ENCODE measurements at regions not wholly inside any gene's neighbourhood (a gene's known extent, or its start where the extent isn't known, plus 50 kb on each side); places are given as distances from the start of the nearest gene placed in this dataset.

DNA sequence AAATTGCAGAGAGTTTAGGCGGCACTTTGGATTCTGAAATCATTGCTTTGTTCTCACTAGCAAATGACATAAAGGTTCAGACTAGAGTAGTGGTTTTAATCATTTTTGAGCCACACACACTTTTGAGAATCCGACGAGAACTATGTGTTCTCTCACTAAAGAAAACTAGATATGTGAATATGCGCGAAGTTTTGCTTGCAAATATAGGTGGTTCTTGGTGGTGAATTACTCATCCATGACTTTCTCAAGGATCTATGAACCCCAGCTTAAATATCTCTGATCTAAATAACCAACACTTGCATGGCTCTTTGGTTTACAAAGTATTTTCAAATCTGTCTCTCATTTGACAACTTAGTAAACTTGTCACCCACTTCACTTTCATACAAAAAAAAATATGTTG lies 54.8 kb downstream of the NOG start:
- Histone ChIP-seq H3K27ac (no peak overlapping the region), H3K9me2 (ENCODE audit: insufficient read depth) (no peaks in the 10 kb centered on the region), H3K4me2 (no peak overlapping the region), H3K79me2 (ENCODE audit: low read depth) (no peaks in the 10 kb centered on the region), H3K36me3 (ENCODE audit: low read depth) (no peaks in the 10 kb centered on the region), H3K27me3 (ENCODE audit: insufficient read depth, low read depth) (no peaks in the 10 kb centered on the region), H3K4me3 (no peak overlapping the region), H3F3A (ENCODE audit: insufficient read depth, low read depth) (peaks cover 9% of the 10 kb centered on the region), H2AFZ (no peak overlapping the region), H3K4me1 (replicated peaks; ENCODE audit: insufficient read depth) (peaks cover 11% of the 10 kb centered on the region), H4K20me1 (ENCODE audit: insufficient read depth) (no peaks in the 10 kb centered on the region), H3K9me3 (ENCODE audit: insufficient read depth, low read depth) (no peaks in the 10 kb centered on the region)
- TF ChIP-seq, protein P1, sequence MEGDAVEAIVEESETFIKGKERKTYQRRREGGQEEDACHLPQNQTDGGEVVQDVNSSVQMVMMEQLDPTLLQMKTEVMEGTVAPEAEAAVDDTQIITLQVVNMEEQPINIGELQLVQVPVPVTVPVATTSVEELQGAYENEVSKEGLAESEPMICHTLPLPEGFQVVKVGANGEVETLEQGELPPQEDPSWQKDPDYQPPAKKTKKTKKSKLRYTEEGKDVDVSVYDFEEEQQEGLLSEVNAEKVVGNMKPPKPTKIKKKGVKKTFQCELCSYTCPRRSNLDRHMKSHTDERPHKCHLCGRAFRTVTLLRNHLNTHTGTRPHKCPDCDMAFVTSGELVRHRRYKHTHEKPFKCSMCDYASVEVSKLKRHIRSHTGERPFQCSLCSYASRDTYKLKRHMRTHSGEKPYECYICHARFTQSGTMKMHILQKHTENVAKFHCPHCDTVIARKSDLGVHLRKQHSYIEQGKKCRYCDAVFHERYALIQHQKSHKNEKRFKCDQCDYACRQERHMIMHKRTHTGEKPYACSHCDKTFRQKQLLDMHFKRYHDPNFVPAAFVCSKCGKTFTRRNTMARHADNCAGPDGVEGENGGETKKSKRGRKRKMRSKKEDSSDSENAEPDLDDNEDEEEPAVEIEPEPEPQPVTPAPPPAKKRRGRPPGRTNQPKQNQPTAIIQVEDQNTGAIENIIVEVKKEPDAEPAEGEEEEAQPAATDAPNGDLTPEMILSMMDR (conservative IDR thresholded peaks at IDR 0.05) = no peak
- no peak for TF ChIP-seq EZH2 (IDR thresholded peaks at IDR 0.05; ENCODE audit: low read depth)
- BruUV-seq (replicated peaks) = no TSS peak
- DNase-seq = no peak
- ChIA-PET CTCF (no interaction called here), POLR2A (ENCODE audit: unreplicated experiment) (no interaction called here)
- intact Hi-C loops (cut with micrococcal nuclease; ENCODE audit: unreplicated experiment) = no loop called here

DNA sequence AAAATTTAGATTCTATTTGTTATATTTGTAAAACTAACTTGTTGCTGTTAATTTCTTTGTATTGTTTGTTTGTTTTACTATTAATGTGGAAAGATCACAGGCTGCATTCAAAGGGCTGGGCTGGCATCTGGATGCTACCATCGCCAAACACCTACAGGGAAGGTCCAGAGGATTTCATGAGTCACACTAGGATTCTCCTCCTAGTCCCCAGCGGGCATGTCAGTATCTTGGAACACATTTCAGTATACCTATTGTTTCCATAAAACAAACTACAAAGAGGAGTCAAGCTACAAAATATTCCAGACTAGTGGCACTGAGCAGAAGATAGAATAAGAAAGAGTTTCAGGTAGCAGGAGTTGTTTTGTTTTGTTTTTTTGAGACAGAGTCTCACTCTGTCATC lies 55.3 kb downstream of the NOG start:
- H3K4me3 ChIP-seq = no peak overlapping the region
- no peaks in the 10 kb centered on the region for H3K9me2 ChIP-seq (ENCODE audit: insufficient read depth)
- no TSS peak for BruUV-seq (replicated peaks)
- H3K36me3 ChIP-seq (ENCODE audit: low read depth) = no peaks in the 10 kb centered on the region
- no peaks in the 10 kb centered on the region for H3K27me3 ChIP-seq (ENCODE audit: insufficient read depth, low read depth)
- ChIA-PET CTCF (no interaction called here), POLR2A (ENCODE audit: unreplicated experiment) (no interaction called here)
- peaks cover 11% of the 10 kb centered on the region for H3K4me1 ChIP-seq (replicated peaks; ENCODE audit: insufficient read depth)
- no peak overlapping the region for H3K4me2 ChIP-seq
- no peaks in the 10 kb centered on the region for H3K79me2 ChIP-seq (ENCODE audit: low read depth)
- peaks cover 9% of the 10 kb centered on the region for H3F3A ChIP-seq (ENCODE audit: insufficient read depth, low read depth)
- no peak overlapping the region for H2AFZ ChIP-seq
- TF ChIP-seq EZH2 (IDR thresholded peaks at IDR 0.05; ENCODE audit: low read depth) = no peak
- TF ChIP-seq, protein P1 (conservative IDR thresholded peaks at IDR 0.05) = no peak
- no peaks in the 10 kb centered on the region for H3K9me3 ChIP-seq (ENCODE audit: insufficient read depth, low read depth)
- intact Hi-C loops (cut with micrococcal nuclease; ENCODE audit: unreplicated experiment) = no loop called here
- DNase-seq = no peak
- H3K27ac ChIP-seq = no peak overlapping the region
- no peaks in the 10 kb centered on the region for H4K20me1 ChIP-seq (ENCODE audit: insufficient read depth)

DNA sequence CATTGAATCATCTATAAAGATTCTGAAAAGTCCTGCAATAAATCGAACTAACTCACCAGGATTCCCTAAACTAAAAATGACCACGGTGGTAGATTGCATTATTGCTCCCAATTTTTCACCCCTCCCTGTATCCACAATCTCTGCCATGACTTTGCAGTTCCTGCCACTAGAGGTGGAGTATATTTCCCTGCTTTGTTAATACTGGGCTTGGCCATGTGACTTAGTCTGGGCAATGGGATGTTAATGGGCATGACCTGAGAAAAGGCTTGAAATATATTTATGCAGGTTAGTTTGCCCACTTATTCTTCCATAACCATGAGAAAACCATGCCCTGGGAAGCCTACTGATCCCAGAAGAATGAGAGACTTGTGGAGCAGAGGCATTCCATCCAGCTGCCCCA lies 59.1 kb downstream of the NOG start:
- BruUV-seq (replicated peaks) = no TSS peak
- Histone ChIP-seq H3K4me3 (no peak overlapping the region), H3K4me1 (replicated peaks; ENCODE audit: insufficient read depth) (peaks cover 19% of the 10 kb centered on the region), H3K9me3 (ENCODE audit: insufficient read depth, low read depth) (peaks cover 4% of the 10 kb centered on the region; the same call in 1 of the 2 replicates), H3K9me2 (ENCODE audit: insufficient read depth) (no peaks in the 10 kb centered on the region), H3F3A (ENCODE audit: insufficient read depth, low read depth) (peaks cover 16% of the 10 kb centered on the region), H2AFZ (no peak overlapping the region), H3K27me3 (ENCODE audit: insufficient read depth, low read depth) (no peaks in the 10 kb centered on the region), H3K27ac (no peak overlapping the region), H3K79me2 (ENCODE audit: low read depth) (no peaks in the 10 kb centered on the region), H4K20me1 (ENCODE audit: insufficient read depth) (no peaks in the 10 kb centered on the region), H3K36me3 (ENCODE audit: low read depth) (no peaks in the 10 kb centered on the region), H3K4me2 (no peak overlapping the region)
- ChIA-PET CTCF (interaction anchor here (0.6 kb wide), 1 partner anchor 9 kb away, joined by 3 read pairs; no protein-coding TSS in a partner anchor), POLR2A (ENCODE audit: unreplicated experiment) (no interaction called here)
- intact Hi-C loops (cut with micrococcal nuclease; ENCODE audit: unreplicated experiment) = no loop called here
- DNase-seq = no peak
- no peak for TF ChIP-seq EZH2 (IDR thresholded peaks at IDR 0.05; ENCODE audit: low read depth)
- TF ChIP-seq, protein P1 (conservative IDR thresholded peaks at IDR 0.05) = no peak
